ENCODE measurements at regions not wholly inside any gene's neighbourhood (a gene's known extent, or its start where the extent isn't known, plus 50 kb on each side); places are given as distances from the start of the nearest gene placed in this dataset.

DNA sequence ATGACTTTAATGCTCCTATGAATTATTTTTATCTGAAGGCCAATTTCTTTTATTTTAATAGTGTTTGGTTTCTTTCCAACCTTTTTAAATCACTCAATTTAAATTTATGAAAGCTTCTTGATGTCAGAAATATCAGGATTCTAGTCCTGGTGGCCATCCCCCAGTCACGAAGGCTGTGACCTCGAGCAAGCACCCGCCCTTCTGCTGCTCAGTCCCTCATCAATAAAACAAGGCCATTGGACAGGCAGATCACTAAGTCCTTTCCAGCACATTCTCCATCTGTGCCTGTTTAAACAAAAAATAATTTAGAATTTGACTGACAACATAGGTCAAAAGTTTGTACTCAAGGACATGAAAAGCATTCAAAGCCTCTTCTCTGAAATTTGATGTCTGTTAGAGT is 483.6 kb upstream of the VRK2 start:
- intact Hi-C loops (cut with DNase I): no loop called here
- no peaks in the 10 kb centered on the region for H3K9me3 ChIP-seq
- no peaks in the 10 kb centered on the region for H3K4me1 ChIP-seq
- ATAC-seq (no peak), DNase-seq (no peak)
- no peak overlapping the region for H3K4me3 ChIP-seq
- no peaks in the 10 kb centered on the region for H3K27me3 ChIP-seq
- H3K36me3 ChIP-seq: no peaks in the 10 kb centered on the region
- TF ChIP-seq, protein P1, sequence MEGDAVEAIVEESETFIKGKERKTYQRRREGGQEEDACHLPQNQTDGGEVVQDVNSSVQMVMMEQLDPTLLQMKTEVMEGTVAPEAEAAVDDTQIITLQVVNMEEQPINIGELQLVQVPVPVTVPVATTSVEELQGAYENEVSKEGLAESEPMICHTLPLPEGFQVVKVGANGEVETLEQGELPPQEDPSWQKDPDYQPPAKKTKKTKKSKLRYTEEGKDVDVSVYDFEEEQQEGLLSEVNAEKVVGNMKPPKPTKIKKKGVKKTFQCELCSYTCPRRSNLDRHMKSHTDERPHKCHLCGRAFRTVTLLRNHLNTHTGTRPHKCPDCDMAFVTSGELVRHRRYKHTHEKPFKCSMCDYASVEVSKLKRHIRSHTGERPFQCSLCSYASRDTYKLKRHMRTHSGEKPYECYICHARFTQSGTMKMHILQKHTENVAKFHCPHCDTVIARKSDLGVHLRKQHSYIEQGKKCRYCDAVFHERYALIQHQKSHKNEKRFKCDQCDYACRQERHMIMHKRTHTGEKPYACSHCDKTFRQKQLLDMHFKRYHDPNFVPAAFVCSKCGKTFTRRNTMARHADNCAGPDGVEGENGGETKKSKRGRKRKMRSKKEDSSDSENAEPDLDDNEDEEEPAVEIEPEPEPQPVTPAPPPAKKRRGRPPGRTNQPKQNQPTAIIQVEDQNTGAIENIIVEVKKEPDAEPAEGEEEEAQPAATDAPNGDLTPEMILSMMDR (IDR thresholded peaks at IDR 0.05): no peak
- H3K27ac ChIP-seq: no peak overlapping the region

DNA sequence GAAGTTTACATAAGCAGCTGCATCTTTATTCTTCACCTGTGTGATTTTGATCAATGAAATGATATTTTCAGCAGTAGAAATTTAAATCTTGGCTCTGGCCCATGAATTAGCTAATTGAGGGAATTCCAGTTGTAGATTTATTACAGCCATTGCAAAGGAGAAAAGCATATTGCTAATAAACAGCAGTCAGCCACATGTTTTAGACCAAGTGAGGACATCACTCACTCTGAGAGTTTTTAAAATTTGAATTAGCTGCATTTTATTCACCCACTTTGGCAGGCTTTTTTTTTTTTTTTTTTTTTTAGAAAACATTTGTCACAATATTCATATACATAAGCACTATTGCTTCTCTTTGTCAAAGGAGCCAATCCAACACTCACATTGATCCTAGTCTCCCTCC is 479.4 kb upstream of the VRK2 start:
- Histone ChIP-seq H3K27ac (no peak overlapping the region), H3K4me3 (no peak overlapping the region), H3K4me1 (no peaks in the 10 kb centered on the region), H3K9me3 (no peaks in the 10 kb centered on the region), H3K27me3 (no peaks in the 10 kb centered on the region), H3K36me3 (no peaks in the 10 kb centered on the region)
- intact Hi-C loops (cut with DNase I): no loop called here
- TF ChIP-seq, protein P1 (IDR thresholded peaks at IDR 0.05): no peak
- ATAC-seq (no peak), DNase-seq (no peak)

- Histone ChIP-seq H3K4me1 (no peaks in the 10 kb centered on the region), H3K36me3 (no peaks in the 10 kb centered on the region), H3K4me3 (no peak overlapping the region), H3K27me3 (no peaks in the 10 kb centered on the region), H3K27ac (no peak overlapping the region), H3K9me3 (no peaks in the 10 kb centered on the region)
- ATAC-seq: no peak
- intact Hi-C loops (cut with DNase I): no loop called here
- no peak for DNase-seq
- TF ChIP-seq, protein P1 (IDR thresholded peaks at IDR 0.05): no peak
Observed at GRCh38 chr2:57569396-57569795, 477.2 kb upstream of the VRK2 start.

DNA sequence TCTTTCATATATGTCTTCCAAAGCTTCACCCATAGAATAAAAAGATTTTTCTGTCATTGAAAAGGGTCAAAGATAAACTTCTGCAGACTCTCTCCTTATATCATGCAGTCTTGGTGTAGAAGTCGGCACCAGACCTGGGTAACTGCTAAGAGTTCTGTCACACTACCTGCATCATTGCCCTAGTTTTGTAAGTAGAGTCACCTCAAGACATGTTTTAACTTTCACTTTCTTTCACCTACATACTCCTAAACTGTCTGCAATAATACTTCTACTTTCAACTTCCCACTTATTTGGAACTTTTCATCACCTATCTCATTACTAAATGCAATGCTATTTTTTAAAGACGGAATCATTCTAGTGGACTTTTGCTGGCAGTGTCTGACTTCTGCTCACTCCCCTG is 475.6 kb upstream of the VRK2 start:
- Histone ChIP-seq H3K27ac (no peak overlapping the region), H3K9me3 (no peaks in the 10 kb centered on the region), H3K36me3 (no peaks in the 10 kb centered on the region), H3K27me3 (no peaks in the 10 kb centered on the region), H3K4me3 (no peak overlapping the region), H3K4me1 (no peaks in the 10 kb centered on the region)
- no peak for ATAC-seq
- intact Hi-C loops (cut with DNase I): no loop called here
- TF ChIP-seq, protein P1 (IDR thresholded peaks at IDR 0.05): no peak
- DNase-seq: no peak

GRCh38 chr2:57575700-57576268 is 470.8 kb upstream of the VRK2 start:
- Histone ChIP-seq H3K27ac (no peak overlapping the region), H3K36me3 (no peaks in the 10 kb centered on the region), H3K9me3 (no peaks in the 10 kb centered on the region), H3K4me3 (no peak overlapping the region), H3K27me3 (no peaks in the 10 kb centered on the region), H3K4me1 (no peaks in the 10 kb centered on the region)
- intact Hi-C loops (cut with DNase I): no loop called here
- DNase-seq (no peak), ATAC-seq (no peak)
- TF ChIP-seq, protein P1 (IDR thresholded peaks at IDR 0.05): no peak

DNA sequence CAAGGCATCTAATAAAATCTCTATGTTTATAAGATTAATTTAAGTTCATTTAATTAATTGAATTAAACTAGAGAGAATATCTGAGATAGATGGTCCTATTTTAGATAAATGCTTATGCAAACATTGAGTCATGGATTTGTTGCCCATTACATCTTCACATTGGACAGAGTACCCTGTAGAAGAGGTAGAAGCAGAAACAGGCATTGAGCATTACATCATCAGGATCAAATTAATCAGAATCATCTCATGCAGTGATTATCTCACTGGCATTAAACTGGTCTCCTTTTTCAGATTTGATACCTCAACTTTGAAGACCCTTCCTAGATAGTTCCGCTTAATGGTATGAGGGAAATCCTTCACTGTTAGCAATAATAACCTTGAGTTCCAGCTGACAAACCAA is 469.6 kb upstream of the VRK2 start:
- DNase-seq (no peak), ATAC-seq (no peak)
- Histone ChIP-seq H3K9me3 (no peaks in the 10 kb centered on the region), H3K4me3 (no peak overlapping the region), H3K36me3 (no peaks in the 10 kb centered on the region), H3K27me3 (no peaks in the 10 kb centered on the region), H3K4me1 (no peaks in the 10 kb centered on the region), H3K27ac (no peak overlapping the region)
- TF ChIP-seq, protein P1 (IDR thresholded peaks at IDR 0.05): no peak
- intact Hi-C loops (cut with DNase I): no loop called here
